ENCODE measurements at regions not wholly inside any gene's neighbourhood (a gene's known extent, or its start where the extent isn't known, plus 50 kb on each side); places are given as distances from the start of the nearest gene placed in this dataset.

GRCh38 chr7:155401884-155402283 is 56.0 kb upstream of the EN2 start:
- TF ChIP-seq CTCF (IDR thresholded peaks at IDR 0.05), result no peak
- no peak for TF ChIP-seq POLR2A (IDR thresholded peaks at IDR 0.05)
- TF ChIP-seq POLR2AphosphoS5 (IDR thresholded peaks at IDR 0.05), result no peak
- peaks cover 34% of the 10 kb centered on the region for H3K27me3 ChIP-seq (replicated peaks; ENCODE audit: insufficient read depth)
- H3K4me3 ChIP-seq, result no peak overlapping the region
- no peaks in the 10 kb centered on the region for H3K4me1 ChIP-seq (replicated peaks)
- H3K27ac ChIP-seq, result no peak overlapping the region
- 65% methylated on average over 6 of the region's 6 CpGs for WGBS
- no peaks in the 10 kb centered on the region for H3K9me3 ChIP-seq
- no peaks in the 10 kb centered on the region for H3K36me3 ChIP-seq
- intact Hi-C loops (cut with DNase I), result no loop called here
- DNase-seq (ENCODE audit: low spot score), result no peak

DNA sequence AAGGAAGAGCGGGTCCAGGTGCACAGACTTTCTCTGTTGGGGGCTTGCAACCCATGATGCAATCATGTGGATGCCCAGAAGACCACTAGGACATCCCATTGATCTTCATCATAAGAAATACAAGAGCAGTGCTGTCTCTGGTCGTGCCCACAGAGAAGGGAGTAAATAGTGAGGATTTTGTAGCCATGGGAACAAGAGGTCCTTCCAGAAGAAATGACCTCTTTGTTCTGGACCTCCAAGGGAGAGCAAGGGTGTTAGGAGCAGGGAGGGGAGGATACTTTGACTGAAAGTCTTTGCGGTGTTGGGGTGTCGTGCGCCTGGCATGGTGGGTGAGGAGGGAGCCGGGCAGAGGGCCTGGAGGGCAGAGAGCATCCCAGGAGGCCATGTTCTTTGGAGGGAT is 55.0 kb upstream of the EN2 start:
- WGBS, result 77% methylated on average over 6 of the region's 6 CpGs
- no peak for DNase-seq (ENCODE audit: low spot score)
- intact Hi-C loops (cut with DNase I), result no loop called here

GRCh38 chr7:155404976-155405375 is 53.0 kb upstream of the EN2 start:
- no peaks in the 10 kb centered on the region for H3K9me3 ChIP-seq
- no peak overlapping the region for H3K4me3 ChIP-seq
- peaks cover 40% of the 10 kb centered on the region for H3K27me3 ChIP-seq (replicated peaks; ENCODE audit: insufficient read depth)
- intact Hi-C loops (cut with DNase I), result no loop called here
- no peak for DNase-seq (ENCODE audit: low spot score)
- H3K4me1 ChIP-seq (replicated peaks), result no peaks in the 10 kb centered on the region
- TF ChIP-seq CTCF (IDR thresholded peaks at IDR 0.05) (no peak), POLR2A (IDR thresholded peaks at IDR 0.05) (no peak), POLR2AphosphoS5 (IDR thresholded peaks at IDR 0.05) (no peak)
- no peak overlapping the region for H3K27ac ChIP-seq
- H3K36me3 ChIP-seq, result no peaks in the 10 kb centered on the region
- WGBS, result 64% methylated on average over 14 of the region's 14 CpGs

More for the DNA sequence above, 55.0 kb upstream of the EN2 start:
- no peak for TF ChIP-seq POLR2AphosphoS5 (IDR thresholded peaks at IDR 0.05)
- TF ChIP-seq CTCF (IDR thresholded peaks at IDR 0.05), result no peak
- TF ChIP-seq POLR2A (IDR thresholded peaks at IDR 0.05), result no peak
- peaks cover 34% of the 10 kb centered on the region for H3K27me3 ChIP-seq (replicated peaks; ENCODE audit: insufficient read depth)
- H3K36me3 ChIP-seq, result no peaks in the 10 kb centered on the region
- no peaks in the 10 kb centered on the region for H3K9me3 ChIP-seq
- H3K27ac ChIP-seq, result no peak overlapping the region
- H3K4me1 ChIP-seq (replicated peaks), result no peaks in the 10 kb centered on the region
- H3K4me3 ChIP-seq, result no peak overlapping the region

GRCh38 chr7:155405399-155406318 is 52.3 kb upstream of the EN2 start:
- DNase-seq (ENCODE audit: low spot score), result no peak
- 26% methylated on average over 31 of the region's 31 CpGs for WGBS
- Histone ChIP-seq H3K9me3 (no peaks in the 10 kb centered on the region), H3K36me3 (no peaks in the 10 kb centered on the region), H3K27me3 (replicated peaks; ENCODE audit: insufficient read depth) (peaks cover 46% of the 10 kb centered on the region), H3K4me3 (no peak overlapping the region), H3K27ac (no peak overlapping the region), H3K4me1 (replicated peaks) (no peaks in the 10 kb centered on the region)
- TF ChIP-seq POLR2AphosphoS5 (IDR thresholded peaks at IDR 0.05) (no peak), CTCF (IDR thresholded peaks at IDR 0.05) (no peak), POLR2A (IDR thresholded peaks at IDR 0.05) (no peak)
- intact Hi-C loops (cut with DNase I), result no loop called here

GRCh38 chr7:155407799-155408198 is 50.1 kb upstream of the EN2 start:
- Histone ChIP-seq H3K36me3 (no peaks in the 10 kb centered on the region), H3K27ac (no peak overlapping the region), H3K9me3 (no peaks in the 10 kb centered on the region), H3K4me1 (replicated peaks) (no peaks in the 10 kb centered on the region), H3K27me3 (replicated peaks; ENCODE audit: insufficient read depth) (peaks cover 42% of the 10 kb centered on the region), H3K4me3 (no peak overlapping the region)
- intact Hi-C loops (cut with DNase I), result no loop called here
- DNase-seq (ENCODE audit: low spot score), result no peak
- TF ChIP-seq POLR2AphosphoS5 (IDR thresholded peaks at IDR 0.05) (no peak), POLR2A (IDR thresholded peaks at IDR 0.05) (no peak), CTCF (IDR thresholded peaks at IDR 0.05) (no peak)
- WGBS, result 93% methylated on average over 2 of the region's 2 CpGs

Data from prostate gland (tissue), 2 donors.